ENCODE measurements at regions not wholly inside any gene's neighbourhood (a gene's known extent, or its start where the extent isn't known, plus 50 kb on each side); places are given as distances from the start of the nearest gene placed in this dataset.

GRCh38 chr9:89922099-89922498 is 317.3 kb downstream of the GADD45G start:
- no peak overlapping the region for H3K4me3 ChIP-seq (ENCODE audit: low read length)
- TF ChIP-seq ZNF274 (IDR thresholded peaks at IDR 0.05; ENCODE audit: low read depth, low read length), result no peak

GRCh38 chr9:89923174-89923573 is 318.4 kb downstream of the GADD45G start:
- H3K4me3 ChIP-seq (ENCODE audit: low read length), result no peak overlapping the region
- no peak for TF ChIP-seq ZNF274 (IDR thresholded peaks at IDR 0.05; ENCODE audit: low read depth, low read length)

- no peak for TF ChIP-seq ZNF274 (IDR thresholded peaks at IDR 0.05; ENCODE audit: low read depth, low read length)
- no peak overlapping the region for H3K4me3 ChIP-seq (ENCODE audit: low read length)
Observed at GRCh38 chr9:89923961-89924504, 319.2 kb downstream of the GADD45G start.

GRCh38 chr9:89924611-89925010 is 319.8 kb downstream of the GADD45G start:
- TF ChIP-seq ZNF274 (IDR thresholded peaks at IDR 0.05; ENCODE audit: low read depth, low read length), result no peak

GRCh38 chr9:89926167-89926566 is 321.4 kb downstream of the GADD45G start:
- no peak overlapping the region for H3K4me3 ChIP-seq (ENCODE audit: low read length)
- TF ChIP-seq ZNF274 (IDR thresholded peaks at IDR 0.05; ENCODE audit: low read depth, low read length), result no peak

More at GRCh38 chr9:89924611-89925010, 319.8 kb downstream of the GADD45G start:
- no peak overlapping the region for H3K4me3 ChIP-seq (ENCODE audit: low read length)

GRCh38 chr9:89926691-89927220 is 321.9 kb downstream of the GADD45G start:
- no peak for TF ChIP-seq ZNF274 (IDR thresholded peaks at IDR 0.05; ENCODE audit: low read depth, low read length)
- H3K4me3 ChIP-seq (ENCODE audit: low read length), result no peak overlapping the region

GRCh38 chr9:89928106-89928505 is 323.3 kb downstream of the GADD45G start:
- no peak overlapping the region for H3K4me3 ChIP-seq (ENCODE audit: low read length)
- no peak for TF ChIP-seq ZNF274 (IDR thresholded peaks at IDR 0.05; ENCODE audit: low read depth, low read length)

GRCh38 chr9:89928521-89929275 is 323.9 kb downstream of the GADD45G start:
- TF ChIP-seq ZNF274 (IDR thresholded peaks at IDR 0.05; ENCODE audit: low read depth, low read length), result no peak
- H3K4me3 ChIP-seq (ENCODE audit: low read length), result no peak overlapping the region

- no peak overlapping the region for H3K4me3 ChIP-seq (ENCODE audit: low read length)
- no peak for TF ChIP-seq ZNF274 (IDR thresholded peaks at IDR 0.05; ENCODE audit: low read depth, low read length)
Observed at GRCh38 chr9:89929315-89929672, 324.5 kb downstream of the GADD45G start.

- no peak for TF ChIP-seq ZNF274 (IDR thresholded peaks at IDR 0.05; ENCODE audit: low read depth, low read length)
- H3K4me3 ChIP-seq (ENCODE audit: low read length), result no peak overlapping the region
Observed at GRCh38 chr9:89929673-89930480, 325.1 kb downstream of the GADD45G start.

- TF ChIP-seq ZNF274 (IDR thresholded peaks at IDR 0.05; ENCODE audit: low read depth, low read length), result no peak
- H3K4me3 ChIP-seq (ENCODE audit: low read length), result no peak overlapping the region
Observed at GRCh38 chr9:89933578-89933977, 328.8 kb downstream of the GADD45G start.

GRCh38 chr9:89935115-89935514 is 330.3 kb downstream of the GADD45G start:
- no peak for TF ChIP-seq ZNF274 (IDR thresholded peaks at IDR 0.05; ENCODE audit: low read depth, low read length)
- no peak overlapping the region for H3K4me3 ChIP-seq (ENCODE audit: low read length)

GRCh38 chr9:89935801-89936200 is 331.0 kb downstream of the GADD45G start:
- H3K4me3 ChIP-seq (ENCODE audit: low read length), result no peak overlapping the region
- no peak for TF ChIP-seq ZNF274 (IDR thresholded peaks at IDR 0.05; ENCODE audit: low read depth, low read length)

GRCh38 chr9:89937051-89937450 is 332.2 kb downstream of the GADD45G start:
- no peak overlapping the region for H3K4me3 ChIP-seq (ENCODE audit: low read length)
- TF ChIP-seq ZNF274 (IDR thresholded peaks at IDR 0.05; ENCODE audit: low read depth, low read length), result no peak

GRCh38 chr9:89939181-89939580 is 334.4 kb downstream of the GADD45G start:
- H3K4me3 ChIP-seq (ENCODE audit: low read length), result no peak overlapping the region
- TF ChIP-seq ZNF274 (IDR thresholded peaks at IDR 0.05; ENCODE audit: low read depth, low read length), result no peak

Measured in GM08714 (cell line).